ENCODE measurements at regions not wholly inside any gene's neighbourhood (a gene's known extent, or its start where the extent isn't known, plus 50 kb on each side); places are given as distances from the start of the nearest gene placed in this dataset.

DNA sequence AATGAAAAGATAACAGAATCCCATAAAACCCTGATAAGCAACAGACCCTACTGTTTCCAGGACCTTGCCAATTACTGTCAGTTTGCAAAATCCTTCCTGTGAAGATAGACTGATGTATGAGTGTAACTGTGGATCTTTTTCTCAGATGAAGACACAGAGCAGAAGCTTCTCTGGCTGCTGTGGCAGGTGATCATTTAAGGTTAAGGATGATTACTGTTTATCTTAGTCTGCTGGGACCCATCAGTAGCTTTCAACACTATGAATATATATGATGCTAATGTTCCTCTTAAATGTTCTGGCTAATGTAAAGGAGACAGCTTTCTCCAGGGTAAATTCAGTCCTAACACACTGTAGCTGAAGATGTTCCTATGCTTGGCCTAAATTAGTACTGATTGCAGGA lies 56.0 kb upstream of the CTTNBP2 start:
- no peak for DNase-seq

DNA sequence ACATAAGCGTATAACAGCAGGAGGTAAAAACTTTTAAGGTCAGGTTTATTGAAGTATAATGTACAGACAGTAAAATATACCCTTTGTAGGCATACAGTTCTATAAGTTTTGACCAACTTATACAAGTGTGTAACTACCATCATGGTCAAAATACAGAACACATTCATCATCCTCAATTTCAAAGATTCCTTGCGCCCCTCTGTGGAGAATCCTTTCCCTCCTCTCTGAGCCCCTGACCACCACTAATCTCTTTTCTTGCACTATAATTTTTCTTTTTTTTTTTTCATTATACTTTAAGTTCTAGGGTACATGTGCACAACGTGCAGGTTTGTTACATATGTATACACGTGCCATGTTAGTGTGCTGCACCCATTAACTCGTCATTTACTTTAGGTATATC lies 58.1 kb upstream of the CTTNBP2 start:
- DNase-seq = no peak

DNA sequence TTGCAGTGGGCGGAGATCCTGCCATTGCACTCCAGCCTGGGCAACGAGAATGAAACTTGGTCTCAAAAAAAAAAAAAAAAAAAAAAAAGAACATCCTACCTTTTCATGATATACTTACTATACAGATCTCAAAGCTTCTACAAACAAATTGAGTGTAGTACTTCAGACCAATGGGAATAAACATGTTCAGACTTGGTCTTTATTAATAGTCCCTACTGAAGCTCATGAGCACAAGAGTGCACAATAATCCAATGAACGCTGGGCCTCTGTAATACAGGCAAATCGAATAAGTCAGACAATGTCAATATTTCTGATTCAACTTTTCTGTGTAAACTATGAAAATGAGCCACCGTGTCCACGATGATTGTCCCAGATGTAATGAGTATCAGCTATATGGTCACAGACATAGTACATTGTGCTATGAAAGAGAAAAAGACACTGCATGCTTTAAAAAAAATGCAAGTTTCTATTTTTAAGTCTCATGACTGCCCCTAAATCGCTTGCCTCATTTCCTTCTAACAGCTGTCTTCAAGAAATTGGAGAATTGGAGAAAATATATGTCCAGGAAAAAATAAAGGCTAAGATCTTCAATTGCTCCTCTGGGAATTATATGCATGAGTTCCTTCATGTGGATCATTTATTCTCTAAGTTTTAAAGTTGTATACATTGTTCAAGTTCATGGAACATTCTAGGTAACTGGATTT lies 64.0 kb upstream of the CTTNBP2 start:
- no peak for DNase-seq

DNA sequence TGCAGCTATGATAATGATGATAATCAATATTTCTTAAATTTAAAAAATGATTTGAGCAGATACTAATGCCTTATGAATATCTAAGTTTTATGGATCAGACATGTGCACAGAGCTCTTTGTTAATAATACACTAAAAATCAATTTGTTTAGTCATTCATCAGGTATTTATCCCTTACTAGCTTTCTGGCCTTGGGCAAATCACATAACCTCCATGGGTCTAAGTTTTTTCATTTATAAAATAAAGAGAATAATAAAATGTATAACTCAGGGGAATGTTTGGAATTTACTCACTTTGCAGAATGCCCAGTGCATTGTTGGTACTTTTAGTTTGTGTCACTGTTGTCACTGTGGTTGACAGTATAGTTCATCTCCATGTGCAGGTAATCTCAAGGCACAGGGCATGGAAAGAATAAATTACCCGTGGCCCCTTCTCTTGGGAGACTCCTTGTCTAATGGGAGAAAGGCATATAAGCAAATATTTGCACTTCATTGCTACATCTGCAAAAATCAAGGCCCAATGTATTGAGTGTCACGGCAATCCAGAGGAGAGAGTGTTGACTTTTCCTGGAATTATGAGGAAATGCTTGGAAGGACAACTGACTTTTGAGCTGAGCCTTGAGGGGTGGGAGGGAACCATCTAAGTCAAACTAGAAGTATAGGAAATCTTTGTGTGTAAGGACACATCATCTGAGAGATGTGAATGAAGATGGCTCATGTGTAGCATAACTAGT lies 64.7 kb upstream of the CTTNBP2 start:
- no peak for DNase-seq

DNA sequence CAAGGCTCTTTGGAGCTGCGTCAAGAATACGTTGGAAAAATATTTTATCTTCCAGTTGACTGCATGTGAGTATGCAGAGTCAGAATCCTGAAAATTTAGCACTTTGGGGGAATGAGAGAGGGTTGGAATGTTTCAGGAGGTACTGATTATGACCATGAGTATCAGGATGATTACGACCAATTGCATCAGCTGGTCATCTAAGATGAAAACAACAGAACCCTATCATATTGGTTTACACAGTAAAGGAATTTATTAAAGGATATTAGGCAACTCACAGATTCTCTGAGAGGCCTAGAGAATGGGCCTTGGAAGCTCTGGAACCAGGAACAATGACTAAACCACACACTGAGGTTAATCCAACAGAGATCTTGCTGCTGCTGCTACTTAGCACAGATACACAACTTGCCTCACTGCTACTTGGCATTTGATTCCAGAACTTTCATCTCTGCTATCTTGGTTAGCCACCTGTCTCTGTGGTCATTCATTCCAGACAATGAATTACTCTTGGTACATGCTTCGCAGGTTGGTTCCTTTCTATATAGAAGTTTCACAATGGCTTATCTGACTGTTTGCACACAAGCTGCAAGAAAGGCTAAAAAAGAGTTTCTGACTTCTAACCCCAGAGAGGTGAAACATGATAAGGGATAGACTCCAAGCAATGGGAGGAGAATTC lies 68.0 kb upstream of the CTTNBP2 start:
- no peak for DNase-seq

DNA sequence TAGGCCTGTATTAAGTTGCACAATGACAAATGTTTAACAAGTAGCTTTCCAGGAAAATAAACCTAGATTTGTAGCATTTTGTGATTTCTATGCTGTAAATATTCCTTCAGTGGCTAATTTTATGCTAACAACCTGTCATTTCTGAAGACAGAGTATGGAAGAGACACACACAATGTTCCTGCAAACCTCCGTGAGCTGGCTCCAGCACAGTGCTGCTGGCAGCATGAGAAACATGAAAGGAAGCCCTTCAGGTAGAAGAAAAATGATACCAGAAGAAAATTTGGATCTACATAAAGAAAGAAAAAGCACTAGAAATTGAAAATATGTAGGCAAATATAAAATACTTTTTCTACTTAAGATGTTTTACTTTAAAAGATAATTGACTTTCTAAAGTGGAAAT lies 69.5 kb upstream of the CTTNBP2 start:
- no peak for DNase-seq

DNA sequence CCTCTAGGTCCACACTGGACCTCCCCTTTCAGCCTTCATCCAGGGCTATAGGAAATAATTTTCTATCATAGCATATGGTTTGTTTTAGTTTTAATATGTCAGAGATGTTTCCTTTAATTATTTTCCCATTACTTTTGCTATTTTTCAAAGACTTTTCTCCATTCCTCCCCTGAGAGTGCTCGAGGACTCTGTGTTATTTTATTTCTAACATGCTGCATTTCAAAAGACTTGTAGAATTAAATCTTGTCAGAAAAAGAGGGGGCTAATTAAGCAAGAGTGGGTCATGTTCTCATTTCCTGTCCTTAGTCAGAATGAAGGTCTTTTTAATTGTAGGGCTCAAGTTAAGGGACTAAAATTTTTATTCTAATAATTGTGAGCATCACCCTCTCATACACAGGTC lies 71.6 kb upstream of the CTTNBP2 start:
- no peak for DNase-seq

DNA sequence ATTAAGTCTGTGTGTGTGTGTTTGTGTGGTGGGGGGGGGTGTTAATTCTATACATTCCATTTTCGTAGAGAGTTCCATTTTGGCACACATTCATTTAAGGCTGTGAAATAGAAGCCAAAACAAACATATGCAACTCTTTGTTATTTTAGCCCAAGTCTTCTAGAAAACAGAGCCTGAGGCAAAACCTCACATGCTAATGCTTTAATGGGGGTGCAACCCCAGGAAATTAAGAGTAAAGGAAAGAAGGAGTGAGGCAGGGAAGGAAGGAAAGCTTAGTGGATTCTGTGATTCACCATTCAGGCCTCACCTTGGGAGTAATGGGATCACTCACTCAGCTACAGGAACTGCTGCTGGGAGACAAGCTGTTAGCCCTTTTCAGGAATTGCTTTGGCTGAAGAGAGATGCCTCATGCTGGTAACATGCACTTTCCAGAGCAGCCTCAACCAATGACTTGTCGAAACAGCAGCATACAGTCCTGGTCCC lies 73.0 kb upstream of the CTTNBP2 start:
- no peak for DNase-seq

DNA sequence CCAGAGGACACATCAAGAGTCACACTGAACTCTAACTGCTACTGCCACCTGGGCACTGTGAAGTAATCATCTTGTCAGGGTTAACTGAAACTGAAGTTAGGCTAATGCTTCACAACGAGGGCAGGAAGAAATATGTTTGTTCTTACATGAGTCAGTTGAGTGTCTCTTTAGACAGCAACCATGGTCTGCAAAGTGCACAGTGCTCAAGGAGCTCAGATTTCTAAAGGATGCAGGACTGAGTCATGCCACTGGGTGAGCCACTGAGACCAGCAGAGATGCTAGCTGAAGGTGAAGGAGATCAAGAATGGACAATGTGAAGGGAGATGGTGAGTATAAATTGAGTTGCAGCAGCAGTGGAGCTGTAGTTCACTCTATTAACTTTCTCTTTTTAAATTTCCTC lies 76.0 kb upstream of the CTTNBP2 start:
- no peak for DNase-seq

DNA sequence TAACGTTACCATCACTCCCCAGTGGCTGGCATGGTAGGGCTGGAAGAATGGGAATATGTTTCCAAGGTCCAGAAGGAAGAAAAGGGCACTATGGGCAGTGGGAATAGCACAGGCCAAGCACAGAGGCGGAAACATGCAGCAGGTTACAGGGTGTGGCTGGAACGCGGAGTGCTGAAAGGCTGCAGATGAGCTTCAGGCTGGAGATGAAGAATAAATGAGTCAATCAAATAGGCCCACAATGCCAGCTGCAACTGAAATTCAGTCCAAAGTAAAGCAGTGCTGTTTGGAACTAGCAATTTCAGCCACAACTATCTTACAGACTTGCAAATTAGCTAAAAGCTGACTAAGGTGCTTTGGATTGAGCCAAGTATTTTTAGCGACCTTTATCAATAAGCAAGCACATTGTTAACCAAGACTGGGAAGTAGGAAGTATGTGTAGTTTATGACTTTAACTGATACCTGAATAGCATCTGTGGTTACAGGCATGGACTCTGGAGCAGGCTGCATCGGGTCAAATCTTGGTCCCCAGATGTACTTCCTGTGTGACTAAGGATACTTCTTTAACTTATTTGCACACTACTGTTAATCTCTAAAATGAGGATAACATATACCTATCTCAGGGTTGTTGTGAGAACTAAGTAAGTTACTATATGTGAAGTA lies 77.5 kb upstream of the CTTNBP2 start:
- no peak for DNase-seq

DNA sequence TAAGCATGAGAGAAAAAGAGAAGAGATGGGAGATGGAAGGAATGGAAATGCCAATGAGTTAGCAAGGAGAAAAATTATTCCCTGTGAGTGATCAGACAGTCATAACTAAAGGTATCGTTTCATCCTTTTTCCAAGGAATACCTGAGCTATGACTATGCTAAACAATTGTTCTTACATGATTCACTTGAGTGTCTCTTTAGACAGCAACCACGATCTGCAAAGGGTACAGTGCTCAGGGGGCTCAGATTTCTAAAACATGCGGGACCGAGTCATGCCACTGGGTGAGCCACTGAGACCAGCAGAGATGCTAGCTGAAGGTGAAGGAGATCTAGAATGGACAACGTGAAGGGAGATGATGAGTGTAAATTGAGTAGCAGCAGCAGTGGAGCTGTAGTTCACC lies 78.0 kb upstream of the CTTNBP2 start:
- no peak for DNase-seq

DNA sequence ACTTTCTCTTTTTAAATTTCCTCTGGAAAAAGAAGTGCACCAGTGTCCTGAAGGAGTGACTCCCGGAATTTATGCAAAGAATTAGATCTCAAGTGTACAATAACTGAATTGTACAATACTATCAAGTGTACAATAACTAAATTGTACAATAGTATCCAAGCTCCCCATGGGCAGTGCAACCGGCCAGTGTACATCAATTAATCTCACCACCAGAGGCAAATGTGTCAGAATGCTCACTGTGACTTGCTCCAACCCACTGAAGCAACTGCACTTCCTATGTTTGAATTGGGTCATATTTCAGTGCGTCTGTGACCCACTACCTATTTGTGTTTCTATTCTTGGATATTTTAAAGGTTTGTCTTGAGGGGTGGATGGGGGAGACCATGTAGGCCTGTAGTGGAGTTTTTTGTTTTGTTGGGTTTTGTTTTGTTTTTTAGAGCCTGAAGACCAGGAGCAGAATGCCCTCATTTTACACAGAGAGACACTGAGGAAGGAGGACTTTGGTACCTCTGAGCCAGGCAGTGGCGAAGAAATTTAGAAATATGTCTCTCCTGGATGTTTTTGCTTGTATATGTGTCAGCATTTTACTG lies 78.5 kb upstream of the CTTNBP2 start:
- DNase-seq = no peak

DNA sequence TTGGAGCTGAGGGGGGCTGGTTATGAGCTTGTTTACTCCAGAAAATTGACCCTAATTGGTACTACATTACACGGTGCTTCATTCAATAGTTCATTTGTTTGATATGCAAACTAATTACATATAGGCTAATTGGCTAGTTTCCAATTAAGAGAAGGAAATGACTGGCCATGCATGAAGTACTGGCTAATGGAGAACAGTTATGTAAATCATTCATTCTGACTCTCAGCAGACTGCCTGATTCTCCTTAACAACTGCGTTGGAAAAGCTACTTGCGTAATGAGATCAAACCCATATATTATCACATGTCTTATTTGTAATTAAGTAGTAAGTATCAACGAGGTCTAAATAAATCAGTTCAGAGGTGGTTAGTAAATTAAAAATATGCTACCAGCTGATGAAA lies 81.8 kb upstream of the CTTNBP2 start:
- DNase-seq = no peak

DNA sequence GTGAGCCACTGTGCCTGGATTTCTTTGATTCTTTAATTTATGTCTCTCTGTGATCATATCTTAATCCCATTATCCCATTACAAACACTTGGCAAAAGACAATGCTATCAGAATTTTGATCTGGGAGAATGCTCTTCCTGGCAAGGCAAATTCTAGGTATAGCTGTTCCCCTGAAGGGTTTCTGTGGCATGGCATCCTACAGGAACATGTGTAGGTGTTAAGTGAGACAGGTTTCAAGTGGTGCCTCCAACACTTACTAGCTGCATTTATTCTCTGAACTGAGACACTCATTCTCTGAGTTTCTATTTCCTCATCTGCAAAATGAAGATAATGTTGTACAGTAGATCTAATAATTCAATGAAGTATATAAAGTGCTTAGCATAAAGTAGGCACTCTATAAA lies 87.1 kb upstream of the CTTNBP2 start:
- DNase-seq = no peak

DNA sequence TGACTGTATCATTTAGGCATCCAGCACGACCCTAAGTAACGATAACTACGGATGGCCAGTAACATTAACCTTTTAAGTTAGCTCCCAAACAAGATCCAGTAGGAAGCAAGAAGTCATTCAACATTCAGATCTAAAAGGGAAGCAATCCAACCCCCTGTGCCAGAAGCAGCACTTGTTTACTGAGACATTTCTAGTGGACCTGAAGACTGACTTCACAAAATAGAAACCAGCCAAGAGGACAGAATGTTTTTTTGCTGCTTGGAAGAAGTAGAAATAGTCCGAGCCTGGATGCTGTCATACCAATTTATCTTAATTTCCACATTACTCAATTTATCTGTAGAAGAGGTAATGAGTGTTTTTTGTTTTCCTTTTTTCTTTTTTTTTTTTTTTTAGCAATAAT lies 88.0 kb upstream of the CTTNBP2 start:
- DNase-seq = no peak

DNA sequence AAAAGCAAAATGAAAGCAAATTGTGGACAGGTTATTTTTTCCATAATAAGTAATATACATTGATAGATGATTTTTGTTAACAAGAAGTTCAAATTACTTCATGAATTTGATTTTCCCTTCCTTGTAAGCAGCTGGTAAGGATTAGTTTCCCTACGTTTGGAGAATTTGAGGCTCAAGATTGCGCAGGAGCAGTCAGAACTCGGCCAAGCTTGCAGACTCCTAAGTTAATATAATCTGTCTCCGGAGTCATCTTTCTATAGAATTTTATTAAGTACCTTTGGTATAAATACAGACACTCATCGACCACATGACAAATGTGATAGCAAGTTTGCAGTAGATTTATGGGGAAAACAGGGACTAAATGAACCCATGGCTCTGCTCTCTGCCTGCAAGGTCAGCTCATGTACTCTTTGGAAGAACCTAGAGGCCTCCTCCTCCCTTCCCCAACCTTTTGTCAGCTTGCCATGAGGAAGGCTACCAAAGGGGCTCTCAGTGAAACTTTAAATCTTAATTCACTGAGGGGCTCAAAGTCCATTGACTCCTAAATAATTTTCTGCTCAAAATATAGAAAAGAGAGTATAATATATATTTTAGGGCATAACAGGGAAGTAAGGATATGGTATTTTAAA lies 89.2 kb upstream of the CTTNBP2 start:
- DNase-seq = no peak

DNA sequence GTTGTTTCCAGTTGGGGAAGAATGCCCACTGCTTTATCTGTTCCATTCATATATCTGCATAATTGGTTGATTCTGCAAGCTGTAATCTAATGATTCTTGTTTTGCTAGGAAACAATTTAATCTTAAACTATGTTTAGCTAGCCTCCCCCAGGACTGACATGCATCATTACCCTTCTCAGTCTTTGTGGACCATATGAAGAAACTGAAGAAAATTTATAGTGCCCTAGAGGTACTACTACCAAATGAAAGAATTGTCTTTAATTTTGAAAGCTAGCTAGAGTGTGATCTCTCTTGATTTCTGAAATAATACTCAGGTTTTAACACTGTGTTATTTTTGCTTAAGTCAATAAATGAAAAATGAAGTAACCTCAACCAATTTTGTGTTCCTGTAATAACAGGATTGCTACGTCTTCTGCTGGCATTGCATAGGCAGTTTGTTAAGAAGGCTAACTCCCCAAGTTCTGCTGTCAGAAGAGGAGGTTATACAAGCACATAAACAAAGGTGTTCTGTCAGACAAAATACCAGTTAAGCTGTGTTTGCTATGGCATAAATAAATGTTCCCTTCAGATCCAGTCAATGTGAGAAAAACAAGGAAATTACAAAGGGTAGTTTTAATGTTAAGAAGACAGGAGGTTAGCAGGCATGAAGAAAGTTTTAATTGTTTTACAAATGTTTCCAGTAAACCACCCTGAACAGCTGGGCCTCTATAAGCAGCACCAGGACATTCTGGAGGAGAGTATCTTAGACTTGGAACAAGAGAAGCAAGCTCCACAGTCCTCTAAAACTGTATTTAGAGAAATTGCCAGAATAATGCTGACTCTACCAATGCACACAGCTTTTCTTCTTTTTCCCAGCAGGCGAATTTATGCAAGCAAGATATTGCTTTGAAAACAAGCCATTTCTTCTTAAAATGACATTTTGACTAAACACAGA lies 90.3 kb upstream of the CTTNBP2 start:
- no peak for DNase-seq

DNA sequence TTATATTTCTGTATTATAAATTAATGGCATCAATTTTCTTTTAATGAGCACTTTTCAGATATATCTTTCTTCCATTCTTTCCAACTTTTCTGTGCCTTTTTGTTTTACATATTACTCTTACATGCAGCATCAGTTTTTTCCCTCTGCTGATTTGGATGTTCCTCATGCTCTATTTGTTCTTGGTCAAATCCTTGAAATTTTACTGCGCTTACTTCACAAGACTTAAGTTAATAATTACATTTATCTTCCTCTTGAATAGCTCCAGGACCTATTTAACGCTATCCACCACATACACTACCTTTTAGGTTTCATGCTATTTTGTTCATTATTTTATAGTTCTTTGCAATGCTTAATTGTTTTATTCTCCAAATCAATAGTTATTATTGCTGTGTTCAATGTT lies 97.6 kb upstream of the CTTNBP2 start:
- no peak for DNase-seq

DNA sequence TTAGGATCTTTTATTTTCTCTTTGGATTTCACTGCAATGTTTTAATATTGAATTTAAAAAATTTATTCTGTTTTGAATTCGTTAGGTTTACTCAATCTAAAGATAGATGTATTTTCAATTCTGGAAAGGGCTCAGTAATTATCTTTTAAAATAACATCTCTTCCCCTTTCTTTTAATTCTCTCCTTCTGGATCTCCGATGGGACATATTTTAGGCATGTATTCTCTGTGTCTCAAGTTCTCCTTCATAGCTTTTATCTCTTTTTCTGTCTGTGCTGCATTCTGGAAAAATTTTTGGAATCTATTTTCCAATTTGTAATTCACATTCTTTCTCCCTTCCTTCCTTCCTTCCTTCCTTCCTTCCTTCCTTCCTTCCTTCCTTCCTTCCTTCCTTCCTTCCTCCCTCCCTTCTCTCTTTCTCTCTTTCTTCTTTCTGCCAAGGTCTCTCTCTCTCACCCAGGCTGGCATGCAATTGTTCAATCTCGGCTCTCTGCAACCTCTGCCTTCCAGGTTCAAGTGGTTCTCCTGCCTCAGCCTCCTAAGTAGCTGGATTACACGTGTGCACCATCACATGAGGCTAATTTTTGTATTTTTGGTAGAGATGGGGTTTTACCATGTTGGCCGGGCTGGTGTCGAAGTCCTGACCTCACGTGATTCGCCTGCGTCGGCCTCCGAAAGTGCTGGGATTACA lies 98.5 kb upstream of the CTTNBP2 start:
- DNase-seq = no peak

DNA sequence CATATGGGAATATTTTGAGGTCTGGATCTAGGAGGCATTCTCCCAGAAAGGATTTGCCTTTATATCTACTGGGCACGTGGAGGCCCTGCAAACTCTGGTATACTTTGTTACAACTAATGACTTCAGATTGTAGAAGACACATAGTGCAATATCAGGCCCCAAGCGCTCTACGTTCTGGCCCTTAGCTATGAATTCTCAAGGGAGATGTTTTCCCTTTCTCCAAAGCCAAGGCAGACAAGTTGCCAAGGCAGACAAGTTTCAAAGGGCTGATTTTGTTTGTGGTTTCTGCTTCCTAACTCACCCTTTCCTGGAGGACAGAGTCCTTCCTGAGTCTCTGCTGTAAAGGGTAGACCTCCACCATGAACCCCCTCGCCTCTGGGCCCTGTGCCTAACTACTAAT lies 99.4 kb upstream of the CTTNBP2 start:
- DNase-seq = no peak

DNA sequence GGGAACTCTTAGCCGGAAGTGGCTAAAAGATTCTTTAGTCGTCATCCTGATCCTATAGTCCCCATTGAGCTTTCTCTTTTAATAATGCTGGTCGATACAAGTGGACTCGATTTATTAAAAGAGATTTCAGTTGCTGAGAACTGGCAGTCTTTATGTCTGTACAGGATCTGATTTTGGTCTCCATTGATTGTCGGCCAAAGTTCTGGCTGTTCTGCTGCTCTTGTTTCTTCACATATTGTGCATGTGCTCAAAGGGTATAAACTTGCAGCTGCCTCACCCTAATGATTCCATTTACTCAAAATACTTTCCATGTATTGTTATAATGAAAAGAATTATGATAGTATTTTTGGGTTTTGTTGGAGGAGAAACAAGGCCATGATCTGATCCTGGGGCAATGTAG lies 100.7 kb upstream of the CTTNBP2 start:
- no peak for DNase-seq

All from activated CD4-positive, alpha-beta T cell treated with anti-CD3 and anti-CD28 coated beads, Interleukin-2, Interleukin-6, amounts not matched to agents 100 ng/mL and 50 ng/mL, durations not matched to agents 16 hours and 8 hours (primary cell).